WERI-Rb-1 (cell line): ENCODE measurements at regions not wholly inside any gene's neighbourhood (a gene's known extent, or its start where the extent isn't known, plus 50 kb on each side); places are given as distances from the start of the nearest gene placed in this dataset.

ENCODE experiments used
- DNase-seq: peaks from one replicate; pipeline ENCODE4 v3.0.0-alpha.2; 2020
- H3K27ac ChIP-seq: fragments of 250-450 bp; sonication (Bioruptor Pico); 2 replicates; pipeline ENCODE4 v1.5.1; 2020; ENCODE audit warnings: mild to moderate bottlenecking, moderate library complexity
- H3K27me3 ChIP-seq: fragments of 250-450 bp; sonication (Bioruptor Pico); 2 replicates; pipeline ENCODE4 v1.5.1; 2021; ENCODE audit warnings: mild to moderate bottlenecking, low read depth, moderate library complexity; ENCODE audit not compliant: insufficient read depth, severe bottlenecking
- H3K36me3 ChIP-seq: fragments of 250-450 bp; sonication (Bioruptor Pico); 2 replicates; pipeline ENCODE4 v1.5.1; 2020; ENCODE audit warnings: mild to moderate bottlenecking, moderate library complexity
- H3K4me3 ChIP-seq: 2 replicates; pipeline ENCODE4 v1.5.1; 2011; ENCODE audit warnings: low read depth, mild to moderate bottlenecking, control low read depth, low read length
- H3K9me3 ChIP-seq: fragments of 250-450 bp; sonication (Bioruptor Pico); 2 replicates; pipeline ENCODE4 v1.5.1; 2021; ENCODE audit warnings: mild to moderate bottlenecking, moderate library complexity; ENCODE audit not compliant: severe bottlenecking
- CTCF ChIP-seq: IDR thresholded peaks from 2 replicates; pipeline ENCODE4 v1.5.1; 2011; ENCODE audit warnings: low read depth, mild to moderate bottlenecking, control low read depth, inconsistent platforms, low read length

GRCh38 chr14:30287579-30288445 is 271.1 kb upstream of the G2E3 start:
- no peak for TF ChIP-seq CTCF

GRCh38 chr14:30290001-30290400 is 269.0 kb upstream of the G2E3 start:
- no peak for TF ChIP-seq CTCF
- H3K9me3 ChIP-seq: no peaks in the 10 kb centered on the region
- DNase-seq: no peak
- no peaks in the 10 kb centered on the region for H3K36me3 ChIP-seq
- no peak overlapping the region for H3K4me3 ChIP-seq
- H3K27ac ChIP-seq: no peak overlapping the region
- no peaks in the 10 kb centered on the region for H3K27me3 ChIP-seq

More at GRCh38 chr14:30287579-30288445, 271.1 kb upstream of the G2E3 start:
- no peaks in the 10 kb centered on the region for H3K9me3 ChIP-seq
- H3K4me3 ChIP-seq: no peak overlapping the region
- no peak for DNase-seq
- H3K27me3 ChIP-seq: no peaks in the 10 kb centered on the region
- no peaks in the 10 kb centered on the region for H3K36me3 ChIP-seq
- H3K27ac ChIP-seq: no peak overlapping the region

GRCh38 chr14:30291216-30291615 is 267.7 kb upstream of the G2E3 start:
- no peaks in the 10 kb centered on the region for H3K27me3 ChIP-seq
- no peak for DNase-seq
- no peak overlapping the region for H3K27ac ChIP-seq
- TF ChIP-seq CTCF: no peak
- H3K4me3 ChIP-seq: no peak overlapping the region
- H3K36me3 ChIP-seq: no peaks in the 10 kb centered on the region
- no peaks in the 10 kb centered on the region for H3K9me3 ChIP-seq

GRCh38 chr14:30292541-30292940 is 266.4 kb upstream of the G2E3 start:
- TF ChIP-seq CTCF: no peak
- H3K27ac ChIP-seq: no peak overlapping the region
- H3K4me3 ChIP-seq: no peak overlapping the region
- H3K9me3 ChIP-seq: no peaks in the 10 kb centered on the region
- H3K27me3 ChIP-seq: no peaks in the 10 kb centered on the region
- no peaks in the 10 kb centered on the region for H3K36me3 ChIP-seq
- DNase-seq: no peak

GRCh38 chr14:30295980-30296379 is 263.0 kb upstream of the G2E3 start:
- no peak for TF ChIP-seq CTCF
- peak; percentile 29 for DNase-seq
- H3K4me3 ChIP-seq: no peak overlapping the region

More at GRCh38 chr14:30295980-30296379, 263.0 kb upstream of the G2E3 start:
- Histone ChIP-seq H3K27ac (no peak overlapping the region), H3K9me3 (no peaks in the 10 kb centered on the region), H3K36me3 (no peaks in the 10 kb centered on the region), H3K27me3 (no peaks in the 10 kb centered on the region)
